ENCODE measurements at regions not wholly inside any gene's neighbourhood (a gene's known extent, or its start where the extent isn't known, plus 50 kb on each side); places are given as distances from the start of the nearest gene placed in this dataset.
"Not testable (repeated sequence)": the region's sequence is repeated elsewhere in the genome, so short reads cannot be mapped to it uniquely, and the experiment has no call there.

DNA sequence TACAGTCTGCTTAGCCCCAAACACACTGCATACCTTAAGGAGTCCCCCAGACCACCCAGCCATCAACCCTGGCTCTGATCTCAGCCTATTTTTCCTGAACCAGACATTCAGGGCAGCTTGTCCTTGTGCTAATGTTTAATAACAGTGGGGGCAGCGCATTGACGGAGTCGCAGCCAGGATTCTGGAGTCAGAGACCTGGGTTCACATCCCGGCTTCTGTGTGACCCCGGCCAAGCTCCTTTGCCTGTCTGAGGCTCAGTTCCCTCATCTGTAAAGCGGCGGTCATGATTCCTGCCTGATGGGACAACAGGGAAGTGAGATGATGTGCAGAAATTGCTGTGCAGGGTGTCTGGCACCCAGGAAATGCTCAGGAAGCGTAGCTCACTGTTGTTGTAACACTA is 63.1 kb downstream of the MATN1 start:
- H3K36me3 ChIP-seq (replicated peaks; ENCODE audit: control insufficient read depth, insufficient read depth, low read length), result no peaks in the 10 kb centered on the region
- no peak for DNase-seq
- H3K27me3 ChIP-seq (ENCODE audit: control insufficient read depth, insufficient read depth, low read length), result no peaks in the 10 kb centered on the region
- H3K4me3 ChIP-seq (ENCODE audit: insufficient read depth, low read depth, low read length), result no peak overlapping the region

DNA sequence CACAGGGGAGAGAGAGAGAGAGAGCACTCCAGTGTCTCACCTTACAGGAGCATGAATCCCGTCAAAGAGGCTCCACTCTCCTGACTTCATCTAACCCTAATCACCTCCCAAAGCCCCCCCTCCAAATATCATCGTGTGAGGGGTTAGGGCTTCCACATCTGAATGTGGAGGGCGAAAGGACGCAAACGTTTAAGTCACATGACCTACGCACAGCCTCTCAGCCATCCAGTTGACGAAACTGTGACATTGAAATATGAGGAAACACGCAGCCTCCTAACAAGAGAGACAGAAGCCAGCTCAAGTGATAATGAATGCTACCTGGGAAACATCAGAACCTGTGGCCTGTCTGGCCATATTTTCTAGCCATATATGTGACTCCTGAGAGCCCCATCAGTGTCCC is 63.7 kb downstream of the MATN1 start:
- H3K4me3 ChIP-seq (ENCODE audit: insufficient read depth, low read depth, low read length), result no peak overlapping the region
- H3K27me3 ChIP-seq (ENCODE audit: control insufficient read depth, insufficient read depth, low read length), result no peaks in the 10 kb centered on the region
- DNase-seq, result no peak
- H3K36me3 ChIP-seq (replicated peaks; ENCODE audit: control insufficient read depth, insufficient read depth, low read length), result no peaks in the 10 kb centered on the region

DNA sequence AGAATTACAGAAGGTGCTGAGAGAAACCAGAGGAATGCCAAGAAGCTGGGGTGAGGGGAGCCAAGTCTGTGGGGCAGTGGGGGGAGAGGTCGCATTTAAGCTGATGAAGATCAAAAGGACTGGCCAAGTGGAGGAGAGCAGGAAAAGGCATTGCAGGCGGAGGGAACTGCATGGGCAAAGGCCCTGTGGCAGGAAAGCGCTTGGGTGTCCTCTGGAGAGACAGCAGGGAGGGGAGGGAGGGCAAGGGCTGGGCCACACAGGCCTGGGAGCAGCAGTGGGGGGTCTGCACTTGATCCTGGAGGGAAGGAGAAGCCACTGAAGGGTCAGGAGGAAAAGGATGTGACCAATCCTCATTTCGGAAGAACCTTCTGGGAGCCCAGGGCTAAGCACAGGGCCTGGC is 65.0 kb downstream of the MATN1 start:
- H3K4me3 ChIP-seq (ENCODE audit: insufficient read depth, low read depth, low read length); H3K27me3 ChIP-seq (ENCODE audit: control insufficient read depth, insufficient read depth, low read length); DNase-seq; H3K36me3 ChIP-seq (replicated peaks; ENCODE audit: control insufficient read depth, insufficient read depth, low read length): not testable (repeated sequence)

DNA sequence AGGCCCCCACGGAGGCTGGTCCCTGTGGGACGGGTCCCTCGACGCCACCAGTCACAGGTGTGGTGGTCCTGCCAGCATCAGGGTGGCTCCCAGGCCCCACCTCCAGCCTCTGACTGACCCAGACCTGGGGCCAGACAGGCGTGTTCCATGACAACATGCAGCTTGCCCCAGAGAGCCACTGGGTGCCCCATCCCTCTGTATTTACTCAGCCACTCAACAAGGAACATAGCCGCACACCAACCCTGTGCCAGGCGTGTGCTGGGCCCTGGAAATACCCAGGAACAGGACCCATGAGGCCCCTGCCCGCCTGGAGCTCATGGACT is 65.4 kb downstream of the MATN1 start:
- H3K27me3 ChIP-seq (ENCODE audit: control insufficient read depth, insufficient read depth, low read length), result no peaks in the 10 kb centered on the region
- DNase-seq, result no peak
- H3K36me3 ChIP-seq (replicated peaks; ENCODE audit: control insufficient read depth, insufficient read depth, low read length), result no peaks in the 10 kb centered on the region
- H3K4me3 ChIP-seq (ENCODE audit: insufficient read depth, low read depth, low read length), result no peak overlapping the region

DNA sequence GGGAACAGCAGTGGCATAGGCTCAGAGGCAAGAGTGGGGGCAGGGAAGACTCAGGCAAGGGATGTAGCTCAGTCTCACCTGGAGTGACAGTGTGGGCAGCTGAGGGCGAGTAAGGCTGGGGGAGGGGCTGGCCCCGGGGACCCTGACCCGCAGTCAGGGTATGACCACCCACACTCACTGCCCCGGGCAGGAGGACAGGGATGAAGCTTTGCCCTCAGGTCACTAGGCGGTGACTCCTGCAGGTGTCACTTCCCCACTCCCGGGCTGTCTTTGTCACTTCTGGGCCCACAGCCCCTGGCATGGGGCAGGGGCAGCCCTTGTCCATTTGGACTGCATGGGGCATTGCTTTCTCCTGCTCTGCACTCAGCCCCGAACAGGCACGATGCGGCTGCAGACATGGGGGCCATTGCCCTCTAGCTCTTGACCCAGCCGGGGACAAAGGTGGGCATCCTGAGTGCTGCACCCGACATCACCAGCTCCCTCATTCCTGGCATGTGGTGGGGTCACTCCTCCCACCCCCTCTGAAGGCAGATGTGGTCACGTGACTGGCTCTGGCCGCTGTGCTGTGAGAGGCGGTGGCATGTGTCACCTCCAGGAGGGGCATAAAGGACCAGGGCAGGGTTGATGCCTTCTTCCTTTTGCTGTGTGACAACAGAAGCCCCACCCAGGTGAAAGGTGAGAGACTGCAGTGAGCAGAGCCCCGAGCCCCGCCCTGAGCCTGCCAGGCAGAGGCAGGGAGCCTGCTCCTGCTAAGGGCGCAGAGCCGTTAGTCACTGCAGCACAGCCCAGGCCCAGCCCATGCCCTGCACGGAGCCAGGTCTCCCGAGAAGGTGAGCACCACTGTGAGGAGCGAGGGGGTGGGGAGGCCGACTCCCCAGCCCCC is 66.0 kb downstream of the MATN1 start:
- DNase-seq, result no peak
- no peaks in the 10 kb centered on the region for H3K36me3 ChIP-seq (replicated peaks; ENCODE audit: control insufficient read depth, insufficient read depth, low read length)
- H3K4me3 ChIP-seq (ENCODE audit: insufficient read depth, low read depth, low read length), result no peak overlapping the region
- no peaks in the 10 kb centered on the region for H3K27me3 ChIP-seq (ENCODE audit: control insufficient read depth, insufficient read depth, low read length)

DNA sequence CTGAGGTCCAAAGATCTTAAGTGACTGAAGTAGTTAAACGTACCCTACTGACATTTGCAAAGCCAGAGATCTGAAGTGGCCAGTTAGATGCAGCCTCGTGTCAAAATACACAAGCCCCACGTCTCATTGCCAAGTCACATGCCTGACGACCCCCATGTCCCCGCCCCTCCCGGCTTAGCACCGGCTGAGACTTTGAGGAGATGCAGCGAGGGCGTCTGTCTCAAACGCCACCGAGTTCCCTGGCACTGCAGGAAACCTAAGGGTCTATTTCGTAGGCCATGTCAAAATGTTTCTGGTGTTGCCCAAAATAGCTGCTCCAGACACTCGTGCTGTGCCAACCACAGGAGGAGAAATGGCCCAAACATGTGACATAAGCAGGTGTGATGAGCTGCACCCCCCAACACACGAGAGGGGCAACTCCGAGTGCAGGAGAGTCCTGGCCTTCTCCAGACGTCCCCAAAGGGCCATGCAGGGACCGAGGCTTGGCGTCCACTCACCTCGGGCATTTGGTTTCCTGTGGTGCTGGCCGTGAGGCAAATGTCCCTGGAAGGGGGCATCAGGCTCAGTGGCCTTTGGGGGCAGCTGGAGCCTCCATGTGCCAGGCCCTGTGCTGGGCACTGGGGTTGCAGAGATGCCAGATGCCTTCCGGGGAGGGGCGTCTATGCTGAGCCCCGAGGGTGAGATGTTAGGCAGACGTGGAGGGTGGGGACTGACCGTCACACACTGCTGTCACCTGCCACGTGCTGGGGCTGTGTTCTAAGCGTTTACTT is 67.0 kb downstream of the MATN1 start:
- no peaks in the 10 kb centered on the region for H3K36me3 ChIP-seq (replicated peaks; ENCODE audit: control insufficient read depth, insufficient read depth, low read length)
- DNase-seq, result no peak
- no peaks in the 10 kb centered on the region for H3K27me3 ChIP-seq (ENCODE audit: control insufficient read depth, insufficient read depth, low read length)
- no peak overlapping the region for H3K4me3 ChIP-seq (ENCODE audit: insufficient read depth, low read depth, low read length)

DNA sequence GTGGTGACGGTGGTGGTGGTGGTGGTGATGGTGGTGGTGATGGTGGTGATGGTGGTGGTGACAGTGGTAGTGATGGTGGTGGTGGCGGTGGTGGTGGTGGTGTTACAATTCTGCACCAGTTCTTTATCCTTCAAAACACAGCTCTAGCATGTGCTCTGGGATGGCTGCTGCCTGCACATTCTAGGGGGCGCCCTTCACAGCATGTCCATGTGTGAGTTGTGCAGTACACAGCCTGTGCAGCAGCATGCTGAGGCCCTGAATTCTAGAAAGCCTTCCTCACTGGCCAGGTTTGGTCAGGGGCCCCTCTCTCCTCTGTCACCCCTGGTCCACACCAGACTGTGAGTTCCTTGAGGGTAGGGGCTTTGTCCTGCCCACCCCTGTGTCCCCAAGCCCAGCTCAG is 67.7 kb downstream of the MATN1 start:
- Histone ChIP-seq H3K36me3 (replicated peaks; ENCODE audit: control insufficient read depth, insufficient read depth, low read length) (no peaks in the 10 kb centered on the region), H3K27me3 (ENCODE audit: control insufficient read depth, insufficient read depth, low read length) (no peaks in the 10 kb centered on the region), H3K4me3 (ENCODE audit: insufficient read depth, low read depth, low read length) (no peak overlapping the region)
- no peak for DNase-seq

DNA sequence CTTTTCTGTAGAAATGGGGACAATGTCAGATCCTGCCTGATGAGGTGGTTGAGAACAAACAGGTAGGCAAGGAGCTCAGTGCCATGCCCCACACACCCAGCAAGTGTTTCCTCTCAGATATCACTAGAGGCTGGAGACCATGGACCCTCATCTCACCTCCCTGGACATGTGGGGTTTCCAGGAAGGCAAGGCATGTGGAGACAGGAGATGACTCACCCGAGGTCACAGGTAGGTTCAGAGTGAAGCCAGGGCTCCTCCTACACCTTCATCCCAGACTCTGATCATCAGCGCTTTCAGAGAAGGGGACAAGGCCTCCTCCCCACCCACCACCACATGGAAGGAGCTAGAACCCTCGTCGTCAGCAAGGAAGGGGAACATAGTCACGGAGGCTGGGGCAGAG is 69.2 kb downstream of the MATN1 start:
- Histone ChIP-seq H3K36me3 (replicated peaks; ENCODE audit: control insufficient read depth, insufficient read depth, low read length) (no peaks in the 10 kb centered on the region), H3K27me3 (ENCODE audit: control insufficient read depth, insufficient read depth, low read length) (no peaks in the 10 kb centered on the region), H3K4me3 (ENCODE audit: insufficient read depth, low read depth, low read length) (no peak overlapping the region)
- DNase-seq, result no peak

DNA sequence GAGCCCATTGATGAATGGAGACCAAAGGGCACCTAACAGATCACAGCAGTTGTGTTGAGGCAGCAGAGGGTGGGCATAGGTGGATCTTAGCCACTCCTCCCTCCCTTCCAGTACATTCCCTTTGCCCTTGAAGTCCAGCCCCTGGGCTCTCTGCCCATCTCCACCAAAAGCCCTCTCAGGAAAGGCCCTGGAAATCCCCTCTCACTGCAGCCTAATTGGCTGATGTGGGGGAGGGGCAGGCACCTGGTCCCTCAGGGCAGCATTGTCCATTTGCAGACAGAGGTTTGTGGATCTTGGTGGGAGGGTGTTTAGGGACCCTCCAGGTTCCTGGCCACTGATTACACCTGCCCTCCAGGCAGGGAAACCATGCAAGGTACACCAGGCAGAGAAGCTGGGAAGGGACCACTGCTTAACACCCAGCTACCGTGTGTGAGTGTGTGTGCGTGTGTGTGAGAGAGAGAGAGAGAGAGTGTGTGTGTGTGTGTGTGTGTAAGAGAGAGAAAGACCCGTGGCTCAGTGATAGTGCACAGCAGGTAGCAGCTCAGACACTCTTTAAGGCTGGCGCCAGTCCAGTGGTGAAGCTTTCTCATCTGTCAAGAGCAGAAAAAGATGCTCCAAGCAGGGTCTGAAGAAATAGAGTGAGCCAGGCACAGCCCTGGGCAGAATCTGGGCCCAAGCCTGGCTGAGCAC is 71.1 kb downstream of the MATN1 start:
- no peaks in the 10 kb centered on the region for H3K36me3 ChIP-seq (replicated peaks; ENCODE audit: control insufficient read depth, insufficient read depth, low read length)
- DNase-seq, result peak; percentile 80
- H3K27me3 ChIP-seq (ENCODE audit: control insufficient read depth, insufficient read depth, low read length), result no peaks in the 10 kb centered on the region
- no peak overlapping the region for H3K4me3 ChIP-seq (ENCODE audit: insufficient read depth, low read depth, low read length)

DNA sequence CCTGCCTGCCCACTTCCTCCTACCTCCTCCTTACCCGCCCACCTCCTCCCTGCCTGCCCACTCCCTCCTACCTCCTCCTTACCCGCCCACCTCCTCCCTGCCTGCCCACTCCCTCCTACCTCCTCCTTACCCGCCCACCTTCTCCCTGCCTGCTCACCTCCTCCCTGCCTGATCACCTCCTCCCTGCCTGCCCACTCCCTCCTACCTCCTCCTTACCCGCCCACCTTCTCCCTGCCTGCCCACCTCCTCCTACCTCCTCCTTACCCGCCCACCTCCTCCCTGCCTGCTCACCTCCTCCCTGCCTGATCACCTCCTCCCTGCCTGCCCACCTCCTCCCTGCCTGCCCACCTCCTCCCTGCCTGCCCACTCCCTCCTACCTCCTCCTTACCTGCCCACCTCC is 72.0 kb downstream of the MATN1 start:
- H3K4me3 ChIP-seq (ENCODE audit: insufficient read depth, low read depth, low read length); DNase-seq; H3K36me3 ChIP-seq (replicated peaks; ENCODE audit: control insufficient read depth, insufficient read depth, low read length); H3K27me3 ChIP-seq (ENCODE audit: control insufficient read depth, insufficient read depth, low read length): not testable (repeated sequence)

DNA sequence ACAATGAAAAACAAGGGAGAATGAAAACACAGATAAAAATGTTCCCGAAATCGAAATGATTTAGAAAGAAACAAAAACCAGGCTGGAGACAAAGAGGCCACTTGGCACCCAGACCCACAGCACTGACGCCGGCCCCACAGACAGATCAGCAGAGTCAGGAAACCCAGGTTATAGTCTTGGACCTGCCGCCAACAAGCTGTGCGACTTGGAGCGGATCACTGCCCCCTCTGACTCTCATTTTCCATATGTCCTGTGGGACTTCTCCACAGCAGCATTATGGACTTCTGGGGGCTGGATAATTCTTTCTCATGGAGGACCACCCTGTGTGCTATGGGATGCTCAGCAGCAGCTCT is 72.4 kb downstream of the MATN1 start:
- no peak for DNase-seq

DNA sequence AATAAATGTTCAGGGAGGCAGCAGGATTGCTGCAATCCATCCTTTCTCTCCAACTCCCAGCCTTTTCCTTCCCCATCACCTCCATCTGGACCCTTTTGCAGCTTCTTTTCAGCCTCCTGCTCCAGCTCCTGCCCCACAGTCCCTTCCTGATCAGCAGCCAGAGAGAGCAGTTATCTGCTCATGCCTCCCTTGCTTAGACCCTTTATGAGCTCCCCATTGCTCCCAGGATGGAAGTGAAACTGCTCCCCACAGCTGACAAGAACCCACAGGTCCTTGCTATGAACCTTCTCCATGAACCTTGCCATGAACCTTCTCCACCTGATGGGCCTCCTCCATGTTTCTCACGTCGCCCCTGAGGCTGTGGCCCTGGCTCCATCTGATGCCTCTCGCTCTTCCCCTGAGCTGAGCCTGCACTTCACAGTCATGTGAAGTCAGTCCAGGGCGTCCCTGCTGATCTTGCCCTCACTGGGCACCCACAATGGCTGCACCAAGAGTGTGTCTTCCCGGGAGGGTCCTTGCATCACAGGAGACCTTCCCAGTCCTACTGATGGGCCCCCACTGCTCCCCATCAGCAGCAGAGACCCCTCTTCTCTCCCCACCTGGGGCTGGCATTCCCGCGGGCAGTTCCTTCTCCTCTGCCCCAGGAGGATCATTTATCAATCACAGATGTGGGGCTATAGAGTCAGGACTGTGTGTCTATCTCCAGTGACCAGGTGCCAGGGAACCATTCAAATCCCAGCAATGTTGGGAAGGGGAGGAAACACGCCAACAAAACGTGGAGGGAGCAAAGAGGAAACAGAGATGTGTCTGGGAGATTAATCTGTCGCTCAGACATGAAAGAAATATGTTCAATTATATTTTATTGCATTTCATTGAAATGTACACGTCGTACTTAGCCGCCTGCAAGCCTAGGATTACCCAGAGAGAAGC is 73.1 kb downstream of the MATN1 start:
- no peaks in the 10 kb centered on the region for H3K36me3 ChIP-seq (replicated peaks; ENCODE audit: control insufficient read depth, insufficient read depth, low read length)

More for the DNA sequence above, 72.4 kb downstream of the MATN1 start:
- Histone ChIP-seq H3K36me3 (replicated peaks; ENCODE audit: control insufficient read depth, insufficient read depth, low read length) (no peaks in the 10 kb centered on the region), H3K27me3 (ENCODE audit: control insufficient read depth, insufficient read depth, low read length) (no peaks in the 10 kb centered on the region), H3K4me3 (ENCODE audit: insufficient read depth, low read depth, low read length) (no peak overlapping the region)

DNA sequence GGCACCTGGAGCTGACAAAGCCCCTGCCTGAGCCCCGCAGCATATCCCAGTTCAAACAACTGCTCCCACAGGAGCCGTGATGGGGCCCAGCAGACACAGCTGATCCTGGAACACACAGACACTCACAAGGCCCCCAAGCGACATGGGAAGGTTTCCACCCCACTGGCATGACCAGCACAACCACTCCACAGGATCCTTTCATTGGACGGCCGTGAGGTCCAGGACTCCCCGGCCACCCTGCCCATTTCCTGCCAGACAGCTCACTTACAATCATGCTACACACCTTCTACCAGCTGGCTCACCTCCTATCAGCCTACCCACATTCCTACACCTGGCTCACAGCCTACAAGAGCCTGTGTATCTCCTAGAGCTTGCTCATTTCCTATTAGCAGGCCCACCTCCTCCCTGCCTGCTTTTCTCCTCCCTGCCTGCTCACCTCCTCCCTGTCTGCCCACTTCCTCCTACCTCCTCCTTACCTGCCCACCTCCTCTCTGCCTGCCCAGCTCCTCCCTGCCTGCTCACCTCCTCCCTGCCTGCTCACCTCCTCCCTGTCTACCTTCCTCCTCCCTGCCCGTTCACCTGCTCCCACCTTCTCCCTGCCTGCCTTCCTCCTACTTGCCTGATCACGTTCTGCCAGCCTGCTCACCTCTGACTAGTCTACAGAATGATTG is 73.9 kb downstream of the MATN1 start:
- Histone ChIP-seq H3K4me3 (ENCODE audit: insufficient read depth, low read depth, low read length) (no peak overlapping the region), H3K27me3 (ENCODE audit: control insufficient read depth, insufficient read depth, low read length) (no peaks in the 10 kb centered on the region), H3K36me3 (replicated peaks; ENCODE audit: control insufficient read depth, insufficient read depth, low read length) (no peaks in the 10 kb centered on the region)
- no peak for DNase-seq

More for the DNA sequence above, 73.1 kb downstream of the MATN1 start:
- DNase-seq, result no peak
- no peak overlapping the region for H3K4me3 ChIP-seq (ENCODE audit: insufficient read depth, low read depth, low read length)
- no peaks in the 10 kb centered on the region for H3K27me3 ChIP-seq (ENCODE audit: control insufficient read depth, insufficient read depth, low read length)

All from H7 (cell line).